ENCODE measurements at regions not wholly inside any gene's neighbourhood (a gene's known extent, or its start where the extent isn't known, plus 50 kb on each side); places are given as distances from the start of the nearest gene placed in this dataset.

DNA sequence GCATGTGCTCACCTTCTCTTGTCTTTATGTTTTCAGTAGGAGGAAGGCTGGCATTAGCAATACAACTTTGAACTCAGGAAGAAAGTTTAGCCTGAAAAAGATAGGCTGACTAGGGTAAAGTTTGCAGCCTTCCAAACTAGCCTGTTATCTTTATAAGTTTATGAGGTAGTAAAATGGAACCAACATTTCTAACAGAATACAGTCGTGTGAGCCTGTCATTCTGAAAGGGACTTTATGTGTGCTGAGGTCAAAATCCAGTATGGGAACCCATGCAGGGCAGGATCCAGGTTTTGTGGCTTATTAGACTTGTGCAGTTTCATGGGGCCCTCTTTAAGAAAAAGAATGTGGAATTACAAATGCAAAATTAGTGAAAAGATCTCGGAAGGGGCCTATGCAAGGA is 201.0 kb upstream of the PRPS1L1 start:
- Mint-ChIP-seq H3K27me3 (ENCODE audit: low read depth) (no peaks in the 10 kb centered on the region), H3K4me1 (ENCODE audit: low read depth) (no peaks in the 10 kb centered on the region), H3K36me3 (ENCODE audit: insufficient read depth) (no peaks in the 10 kb centered on the region), H3K9me3 (no peaks in the 10 kb centered on the region), H3K4me3 (no peak overlapping the region)
- ATAC-seq (no peak), DNase-seq (no peak)

- no peak for DNase-seq
- Mint-ChIP-seq H3K4me1 (ENCODE audit: low read depth) (no peaks in the 10 kb centered on the region), H3K4me3 (no peak overlapping the region), H3K9me3 (no peaks in the 10 kb centered on the region), H3K36me3 (ENCODE audit: insufficient read depth) (no peaks in the 10 kb centered on the region), H3K27me3 (ENCODE audit: low read depth) (no peaks in the 10 kb centered on the region)
- ATAC-seq = no peak
Measured at GRCh38 chr7:18230271-18230670, 202.6 kb upstream of the PRPS1L1 start.

GRCh38 chr7:18231854-18232253 is 204.2 kb upstream of the PRPS1L1 start:
- no peak for ATAC-seq
- DNase-seq = no peak
- Mint-ChIP-seq H3K9me3 (no peaks in the 10 kb centered on the region), H3K27me3 (ENCODE audit: low read depth) (no peaks in the 10 kb centered on the region), H3K4me3 (no peak overlapping the region), H3K4me1 (ENCODE audit: low read depth) (no peaks in the 10 kb centered on the region), H3K36me3 (ENCODE audit: insufficient read depth) (no peaks in the 10 kb centered on the region)

DNA sequence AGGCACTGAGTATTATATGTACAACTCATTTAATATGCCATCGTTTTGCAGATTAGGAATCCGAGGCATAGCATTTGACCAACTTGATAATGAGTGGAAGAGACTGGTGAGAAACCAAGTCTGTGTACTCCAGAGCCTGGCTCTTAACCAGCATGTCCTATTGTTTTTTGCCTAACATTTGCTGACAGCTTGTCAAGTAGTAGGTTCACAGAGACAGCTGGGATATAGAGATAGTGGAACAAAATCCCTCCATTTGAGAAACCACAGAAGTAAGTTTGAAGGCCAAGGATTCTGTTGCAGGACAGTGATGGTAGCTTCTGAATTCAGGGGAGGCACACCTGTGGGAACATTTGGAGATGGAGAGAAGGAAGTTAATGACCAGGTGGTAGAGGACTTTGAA is 206.9 kb upstream of the PRPS1L1 start:
- DNase-seq (no peak), ATAC-seq (no peak)
- no peak overlapping the region for H3K4me3 Mint-ChIP-seq
- H3K36me3 Mint-ChIP-seq (ENCODE audit: insufficient read depth) = no peaks in the 10 kb centered on the region
- H3K9me3 Mint-ChIP-seq = no peaks in the 10 kb centered on the region
- no peaks in the 10 kb centered on the region for H3K4me1 Mint-ChIP-seq (ENCODE audit: low read depth)
- no peaks in the 10 kb centered on the region for H3K27me3 Mint-ChIP-seq (ENCODE audit: low read depth)

GRCh38 chr7:18235819-18236218 is 208.2 kb upstream of the PRPS1L1 start:
- peaks cover 2% of the 10 kb centered on the region for H3K27me3 Mint-ChIP-seq (ENCODE audit: low read depth)

GRCh38 chr7:18239212-18239611 is 211.6 kb upstream of the PRPS1L1 start:
- Mint-ChIP-seq H3K4me3 (no peak overlapping the region), H3K36me3 (ENCODE audit: insufficient read depth) (no peaks in the 10 kb centered on the region), H3K4me1 (ENCODE audit: low read depth) (no peaks in the 10 kb centered on the region), H3K27me3 (ENCODE audit: low read depth) (peaks cover 2% of the 10 kb centered on the region), H3K9me3 (no peaks in the 10 kb centered on the region)
- no peak for DNase-seq
- ATAC-seq = no peak

More at GRCh38 chr7:18235819-18236218, 208.2 kb upstream of the PRPS1L1 start:
- DNase-seq (no peak), ATAC-seq (no peak)
- no peaks in the 10 kb centered on the region for H3K36me3 Mint-ChIP-seq (ENCODE audit: insufficient read depth)
- H3K9me3 Mint-ChIP-seq = no peaks in the 10 kb centered on the region
- H3K4me3 Mint-ChIP-seq = no peak overlapping the region
- no peaks in the 10 kb centered on the region for H3K4me1 Mint-ChIP-seq (ENCODE audit: low read depth)

- ATAC-seq = no peak
- Mint-ChIP-seq H3K9me3 (peaks cover 3% of the 10 kb centered on the region), H3K4me3 (no peak overlapping the region), H3K27me3 (ENCODE audit: low read depth) (peaks cover 2% of the 10 kb centered on the region), H3K36me3 (ENCODE audit: insufficient read depth) (no peaks in the 10 kb centered on the region), H3K4me1 (ENCODE audit: low read depth) (no peaks in the 10 kb centered on the region)
- DNase-seq = no peak
Measured at GRCh38 chr7:18241543-18242231, 214.0 kb upstream of the PRPS1L1 start.

- Mint-ChIP-seq H3K36me3 (ENCODE audit: insufficient read depth) (no peaks in the 10 kb centered on the region), H3K9me3 (peaks cover 10% of the 10 kb centered on the region), H3K27me3 (ENCODE audit: low read depth) (peaks cover 2% of the 10 kb centered on the region), H3K4me3 (no peak overlapping the region), H3K4me1 (ENCODE audit: low read depth) (no peaks in the 10 kb centered on the region)
- no peak for ATAC-seq
- no peak for DNase-seq
Measured at GRCh38 chr7:18243731-18244130, 216.1 kb upstream of the PRPS1L1 start.

GRCh38 chr7:18250133-18250532 is 222.5 kb upstream of the PRPS1L1 start:
- Mint-ChIP-seq H3K9me3 (peaks cover 29% of the 10 kb centered on the region), H3K36me3 (ENCODE audit: insufficient read depth) (peaks cover 1% of the 10 kb centered on the region), H3K4me1 (ENCODE audit: low read depth) (no peaks in the 10 kb centered on the region), H3K27me3 (ENCODE audit: low read depth) (no peaks in the 10 kb centered on the region), H3K4me3 (no peak overlapping the region)
- ATAC-seq (no peak), DNase-seq (no peak)

DNA sequence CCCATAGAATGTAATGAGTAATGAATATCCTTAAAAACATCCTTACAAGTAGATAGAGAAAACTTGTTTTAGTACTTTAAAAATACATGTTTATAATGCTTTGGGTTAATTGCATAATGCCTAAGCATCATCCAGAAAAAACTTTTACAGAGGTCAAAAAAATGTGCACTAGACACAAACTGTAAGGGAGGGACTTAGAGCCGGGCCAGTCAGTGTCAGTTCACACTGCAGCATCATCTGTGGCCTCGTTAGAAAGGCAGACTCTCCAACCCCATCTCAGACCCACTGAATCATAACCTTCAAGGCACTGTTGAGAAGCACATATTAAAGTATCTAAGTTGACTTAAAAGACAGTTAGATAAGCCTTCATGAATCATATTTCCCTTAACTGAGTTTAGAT is 230.1 kb upstream of the PRPS1L1 start:
- no peaks in the 10 kb centered on the region for H3K36me3 Mint-ChIP-seq (ENCODE audit: insufficient read depth)
- no peak for DNase-seq
- no peak for ATAC-seq
- H3K27me3 Mint-ChIP-seq (ENCODE audit: low read depth) = no peaks in the 10 kb centered on the region
- peaks cover 18% of the 10 kb centered on the region for H3K9me3 Mint-ChIP-seq
- H3K4me1 Mint-ChIP-seq (ENCODE audit: low read depth) = no peaks in the 10 kb centered on the region
- no peak overlapping the region for H3K4me3 Mint-ChIP-seq

DNA sequence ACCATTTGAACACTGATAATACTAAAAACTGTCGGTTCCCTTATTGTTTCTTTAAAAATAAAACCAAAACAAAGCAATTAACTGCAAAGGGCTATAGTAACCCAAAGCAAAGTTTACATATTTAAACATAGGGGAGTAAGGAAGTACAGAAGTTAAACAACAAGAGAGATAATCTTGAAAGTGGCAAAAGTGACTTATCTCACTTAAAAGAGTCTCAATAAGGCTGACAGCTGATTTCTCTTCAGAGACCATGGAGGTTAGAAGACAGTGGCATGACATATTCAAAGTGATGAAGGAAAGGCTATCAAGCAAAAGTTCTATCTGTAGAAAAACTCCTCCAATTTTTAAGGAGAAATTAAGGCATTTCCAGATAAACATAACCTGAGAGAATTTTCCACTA is 233.5 kb upstream of the HDAC9 start:
- no peaks in the 10 kb centered on the region for H3K4me1 Mint-ChIP-seq (ENCODE audit: low read depth)
- H3K36me3 Mint-ChIP-seq (ENCODE audit: insufficient read depth) = no peaks in the 10 kb centered on the region
- no peak for ATAC-seq

GRCh38 chr7:18265611-18266281 is 229.8 kb upstream of the HDAC9 start:
- ATAC-seq (no peak), DNase-seq (no peak)
- H3K4me1 Mint-ChIP-seq (ENCODE audit: low read depth) = no peaks in the 10 kb centered on the region
- no peak overlapping the region for H3K4me3 Mint-ChIP-seq
- no peaks in the 10 kb centered on the region for H3K36me3 Mint-ChIP-seq (ENCODE audit: insufficient read depth)
- no peaks in the 10 kb centered on the region for H3K27me3 Mint-ChIP-seq (ENCODE audit: low read depth)
- peaks cover 12% of the 10 kb centered on the region for H3K9me3 Mint-ChIP-seq

More for the DNA sequence above, 233.5 kb upstream of the HDAC9 start:
- Mint-ChIP-seq H3K27me3 (ENCODE audit: low read depth) (no peaks in the 10 kb centered on the region), H3K4me3 (no peak overlapping the region), H3K9me3 (peaks cover 12% of the 10 kb centered on the region)
- DNase-seq = no peak

GRCh38 chr7:18268571-18268970 is 227.0 kb upstream of the HDAC9 start:
- Mint-ChIP-seq H3K36me3 (ENCODE audit: insufficient read depth) (no peaks in the 10 kb centered on the region), H3K4me3 (no peak overlapping the region), H3K4me1 (ENCODE audit: low read depth) (no peaks in the 10 kb centered on the region), H3K27me3 (ENCODE audit: low read depth) (no peaks in the 10 kb centered on the region), H3K9me3 (no peaks in the 10 kb centered on the region)
- DNase-seq = no peak
- no peak for ATAC-seq

- no peak overlapping the region for H3K4me3 Mint-ChIP-seq
- H3K36me3 Mint-ChIP-seq (ENCODE audit: insufficient read depth) = no peaks in the 10 kb centered on the region
- H3K9me3 Mint-ChIP-seq = no peaks in the 10 kb centered on the region
- DNase-seq (no peak), ATAC-seq (no peak)
- no peaks in the 10 kb centered on the region for H3K4me1 Mint-ChIP-seq (ENCODE audit: low read depth)
- no peaks in the 10 kb centered on the region for H3K27me3 Mint-ChIP-seq (ENCODE audit: low read depth)
Measured at GRCh38 chr7:18276380-18276779, 219.2 kb upstream of the HDAC9 start.

- Mint-ChIP-seq H3K36me3 (ENCODE audit: insufficient read depth) (no peaks in the 10 kb centered on the region), H3K4me1 (ENCODE audit: low read depth) (no peaks in the 10 kb centered on the region), H3K9me3 (peaks cover 4% of the 10 kb centered on the region), H3K4me3 (no peak overlapping the region), H3K27me3 (ENCODE audit: low read depth) (no peaks in the 10 kb centered on the region)
- no peak for ATAC-seq
- no peak for DNase-seq
Measured at GRCh38 chr7:18278316-18278715, 217.2 kb upstream of the HDAC9 start.
